Neural crest cell (in vitro differentiated cells): ENCODE measurements at regions not wholly inside any gene's neighbourhood (a gene's known extent, or its start where the extent isn't known, plus 50 kb on each side); places are given as distances from the start of the nearest gene placed in this dataset.

ENCODE experiments used
- DNase-seq: peaks from one replicate; pipeline ENCODE4 v3.0.0; 2021; ENCODE audit warnings: low read depth, mixed read lengths, low spot score
- H3K27ac Mint-ChIP-seq: one replicate; pipeline ENCODE4 v1.8.0; 2021; ENCODE audit warnings: mild to moderate bottlenecking, mixed read lengths; ENCODE audit not compliant: unreplicated experiment
- H3K27me3 Mint-ChIP-seq: 2 replicates; pipeline ENCODE4 v1.8.0; 2021; ENCODE audit warnings: low read depth, mild to moderate bottlenecking, mixed read lengths
- H3K36me3 Mint-ChIP-seq: 2 replicates; pipeline ENCODE4 v1.8.0; 2021; ENCODE audit warnings: low read depth, mild to moderate bottlenecking, mixed read lengths
- H3K4me1 Mint-ChIP-seq: 2 replicates; pipeline ENCODE4 v1.8.0; 2021; ENCODE audit warnings: mixed read lengths
- H3K4me3 Mint-ChIP-seq: one replicate; pipeline ENCODE4 v1.8.0; 2021; ENCODE audit warnings: mild to moderate bottlenecking, mixed read lengths
- H3K9me3 Mint-ChIP-seq: 2 replicates; pipeline ENCODE4 v1.8.0; 2021; ENCODE audit warnings: mixed read lengths
- CTCF ChIP-seq: fragments of 200-600 bp; sonication (generic); conservative IDR thresholded peaks from 2 replicates; pipeline ENCODE4 v1.5.0; 2021; ENCODE audit warnings: antibody characterized with exemption, mild to moderate bottlenecking

- Mint-ChIP-seq H3K36me3 (no peaks in the 10 kb centered on the region), H3K27ac (no peak overlapping the region), H3K9me3 (peaks cover 3% of the 10 kb centered on the region), H3K27me3 (no peaks in the 10 kb centered on the region), H3K4me1 (peaks cover 59% of the 10 kb centered on the region), H3K4me3 (no peak overlapping the region)
- no peak for DNase-seq
- no peak for TF ChIP-seq CTCF
Observed at GRCh38 chr2:172248785-172249187, 146.1 kb upstream of the DLX2 start.

- H3K4me3 Mint-ChIP-seq: no peak overlapping the region
- no peaks in the 10 kb centered on the region for H3K27me3 Mint-ChIP-seq
- no peak overlapping the region for H3K27ac Mint-ChIP-seq
- no peaks in the 10 kb centered on the region for H3K36me3 Mint-ChIP-seq
- H3K4me1 Mint-ChIP-seq: peaks cover 59% of the 10 kb centered on the region
- DNase-seq: no peak
- H3K9me3 Mint-ChIP-seq: peaks cover 3% of the 10 kb centered on the region
- no peak for TF ChIP-seq CTCF
Observed at GRCh38 chr2:172249334-172249733, 146.6 kb upstream of the DLX2 start.

- no peaks in the 10 kb centered on the region for H3K27me3 Mint-ChIP-seq
- H3K9me3 Mint-ChIP-seq: peaks cover 3% of the 10 kb centered on the region
- peaks cover 54% of the 10 kb centered on the region for H3K4me1 Mint-ChIP-seq
- no peak overlapping the region for H3K4me3 Mint-ChIP-seq
- H3K27ac Mint-ChIP-seq: no peak overlapping the region
- no peaks in the 10 kb centered on the region for H3K36me3 Mint-ChIP-seq
- TF ChIP-seq CTCF: no peak
- no peak for DNase-seq
Observed at GRCh38 chr2:172249986-172250385, 147.3 kb upstream of the DLX2 start.

- no peaks in the 10 kb centered on the region for H3K27me3 Mint-ChIP-seq
- no peak for TF ChIP-seq CTCF
- H3K36me3 Mint-ChIP-seq: no peaks in the 10 kb centered on the region
- no peak for DNase-seq
- no peak overlapping the region for H3K4me3 Mint-ChIP-seq
- H3K9me3 Mint-ChIP-seq: peaks cover 3% of the 10 kb centered on the region
- H3K4me1 Mint-ChIP-seq: peaks cover 49% of the 10 kb centered on the region
- no peak overlapping the region for H3K27ac Mint-ChIP-seq
Observed at GRCh38 chr2:172251231-172251630, 148.5 kb upstream of the DLX2 start.

- H3K27me3 Mint-ChIP-seq: no peaks in the 10 kb centered on the region
- H3K4me1 Mint-ChIP-seq: peaks cover 41% of the 10 kb centered on the region
- TF ChIP-seq CTCF: no peak
- H3K4me3 Mint-ChIP-seq: no peak overlapping the region
- peaks cover 3% of the 10 kb centered on the region for H3K9me3 Mint-ChIP-seq
- H3K36me3 Mint-ChIP-seq: no peaks in the 10 kb centered on the region
- no peak overlapping the region for H3K27ac Mint-ChIP-seq
- no peak for DNase-seq
Observed at GRCh38 chr2:172252154-172252553, 149.5 kb upstream of the DLX2 start.
